ENCODE measurements at regions not wholly inside any gene's neighbourhood (a gene's known extent, or its start where the extent isn't known, plus 50 kb on each side); places are given as distances from the start of the nearest gene placed in this dataset.

- Histone ChIP-seq H3K4me1 (ENCODE audit: control insufficient read depth in 2 of 3, insufficient read depth in 2 of 3, low read depth in 1 of 3, low read length in 3 of 3) (no peaks in the 10 kb centered on the region), H3K27ac (ENCODE audit: low read depth in 2 of 2, low read length in 2 of 2) (no peak overlapping the region), H3K4me3 (ENCODE audit: low read length in 3 of 3) (no peak overlapping the region), H3K27me3 (ENCODE audit: control insufficient read depth, insufficient read depth, low read length) (no peaks in the 10 kb centered on the region), H3K36me3 (ENCODE audit: control insufficient read depth in 2 of 3, insufficient read depth in 3 of 3, low read length in 3 of 3) (no peaks in the 10 kb centered on the region), H3K9me3 (ENCODE audit: control insufficient read depth in 2 of 3, insufficient read depth in 1 of 3, low read length in 3 of 3) (no peaks in the 10 kb centered on the region), H3K9ac (ENCODE audit: low read length in 3 of 3) (no peak overlapping the region)
- FAIRE-seq (no peak), DNase-seq (no peak)
- TF ChIP-seq CTCF (IDR thresholded peaks at IDR 0.05; ENCODE audit: borderline replicate concordance, extremely low read depth, insufficient read depth): no peak
- intact Hi-C loops (cut with DNase I): no loop called here
Observed at GRCh38 chr1:213561870-213562269, 425.9 kb upstream of the PROX1 start.

GRCh38 chr1:213564215-213564659, 423.5 kb upstream of the PROX1 start:
- DNase-seq: peak in 2 of 5 donors; percentile 4 to 13
- H3K36me3 ChIP-seq (ENCODE audit: control insufficient read depth in 2 of 3, insufficient read depth in 3 of 3, low read length in 3 of 3): no peaks in the 10 kb centered on the region
- H3K9ac ChIP-seq (ENCODE audit: low read length in 3 of 3): no peak overlapping the region

GRCh38 chr1:213568929-213569815, 418.6 kb upstream of the PROX1 start:
- no peaks in the 10 kb centered on the region for H3K9me3 ChIP-seq (ENCODE audit: control insufficient read depth in 2 of 3, insufficient read depth in 1 of 3, low read length in 3 of 3)
- H3K27me3 ChIP-seq (ENCODE audit: control insufficient read depth, insufficient read depth, low read length): no peaks in the 10 kb centered on the region
- DNase-seq (peak in 2 of 5 donors; percentile 7 to 11), FAIRE-seq (no peak)
- no peaks in the 10 kb centered on the region for H3K4me1 ChIP-seq (ENCODE audit: control insufficient read depth in 2 of 3, insufficient read depth in 2 of 3, low read depth in 1 of 3, low read length in 3 of 3)
- no peak overlapping the region for H3K27ac ChIP-seq (ENCODE audit: low read depth in 2 of 2, low read length in 2 of 2)
- intact Hi-C loops (cut with DNase I): no loop called here
- no peak overlapping the region for H3K9ac ChIP-seq (ENCODE audit: low read length in 3 of 3)
- TF ChIP-seq CTCF (IDR thresholded peaks at IDR 0.05; ENCODE audit: borderline replicate concordance, extremely low read depth, insufficient read depth): no peak
- H3K4me3 ChIP-seq (ENCODE audit: low read length in 3 of 3): no peak overlapping the region
- no peaks in the 10 kb centered on the region for H3K36me3 ChIP-seq (ENCODE audit: control insufficient read depth in 2 of 3, insufficient read depth in 3 of 3, low read length in 3 of 3)

More at GRCh38 chr1:213564215-213564659, 423.5 kb upstream of the PROX1 start:
- no peak for FAIRE-seq
- Histone ChIP-seq H3K4me1 (ENCODE audit: control insufficient read depth in 2 of 3, insufficient read depth in 2 of 3, low read depth in 1 of 3, low read length in 3 of 3) (no peaks in the 10 kb centered on the region), H3K4me3 (ENCODE audit: low read length in 3 of 3) (no peak overlapping the region), H3K27me3 (ENCODE audit: control insufficient read depth, insufficient read depth, low read length) (no peaks in the 10 kb centered on the region), H3K27ac (ENCODE audit: low read depth in 2 of 2, low read length in 2 of 2) (no peak overlapping the region), H3K9me3 (ENCODE audit: control insufficient read depth in 2 of 3, insufficient read depth in 1 of 3, low read length in 3 of 3) (no peaks in the 10 kb centered on the region)
- intact Hi-C loops (cut with DNase I): no loop called here
- peak; percentile 31 for TF ChIP-seq CTCF (IDR thresholded peaks at IDR 0.05; ENCODE audit: borderline replicate concordance, extremely low read depth, insufficient read depth)

Data from kidney (tissue), 13 donors.